ENCODE measurements at regions not wholly inside any gene's neighbourhood (a gene's known extent, or its start where the extent isn't known, plus 50 kb on each side); places are given as distances from the start of the nearest gene placed in this dataset.

DNA sequence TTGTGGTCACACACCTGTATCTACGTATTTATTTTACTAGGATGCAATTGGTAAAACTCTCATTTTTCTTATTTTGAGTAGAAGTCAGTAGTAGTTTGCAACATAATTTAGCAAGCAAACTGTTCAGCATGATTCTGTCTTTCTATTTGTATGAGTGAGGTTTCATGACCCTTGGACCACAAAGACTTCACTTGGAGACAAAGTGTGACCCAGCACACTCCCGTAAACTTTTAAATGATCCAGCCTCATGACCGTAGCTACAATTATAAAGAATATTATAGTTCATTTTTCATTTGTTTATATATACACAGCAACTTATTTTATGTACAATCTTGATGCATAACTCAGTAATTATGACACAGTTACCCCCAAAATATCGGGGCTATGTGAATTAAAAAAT is 86.5 kb downstream of the ERCC5 start:
- TF ChIP-seq, protein P1, sequence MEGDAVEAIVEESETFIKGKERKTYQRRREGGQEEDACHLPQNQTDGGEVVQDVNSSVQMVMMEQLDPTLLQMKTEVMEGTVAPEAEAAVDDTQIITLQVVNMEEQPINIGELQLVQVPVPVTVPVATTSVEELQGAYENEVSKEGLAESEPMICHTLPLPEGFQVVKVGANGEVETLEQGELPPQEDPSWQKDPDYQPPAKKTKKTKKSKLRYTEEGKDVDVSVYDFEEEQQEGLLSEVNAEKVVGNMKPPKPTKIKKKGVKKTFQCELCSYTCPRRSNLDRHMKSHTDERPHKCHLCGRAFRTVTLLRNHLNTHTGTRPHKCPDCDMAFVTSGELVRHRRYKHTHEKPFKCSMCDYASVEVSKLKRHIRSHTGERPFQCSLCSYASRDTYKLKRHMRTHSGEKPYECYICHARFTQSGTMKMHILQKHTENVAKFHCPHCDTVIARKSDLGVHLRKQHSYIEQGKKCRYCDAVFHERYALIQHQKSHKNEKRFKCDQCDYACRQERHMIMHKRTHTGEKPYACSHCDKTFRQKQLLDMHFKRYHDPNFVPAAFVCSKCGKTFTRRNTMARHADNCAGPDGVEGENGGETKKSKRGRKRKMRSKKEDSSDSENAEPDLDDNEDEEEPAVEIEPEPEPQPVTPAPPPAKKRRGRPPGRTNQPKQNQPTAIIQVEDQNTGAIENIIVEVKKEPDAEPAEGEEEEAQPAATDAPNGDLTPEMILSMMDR (IDR thresholded peaks at IDR 0.05; ENCODE audit: poor library complexity, severe bottlenecking), result no peak
- no peak for TF ChIP-seq TAF1 (IDR thresholded peaks at IDR 0.05; ENCODE audit: low read depth)
- no peak for TF ChIP-seq RAD21 (conservative IDR thresholded peaks at IDR 0.05)
- no peak for TF ChIP-seq EZH2 (IDR thresholded peaks at IDR 0.05; ENCODE audit: borderline replicate concordance, insufficient read depth, low read length, poor library complexity, severe bottlenecking)
- TF ChIP-seq POLR2AphosphoS5 (IDR thresholded peaks at IDR 0.05), result no peak
- TF ChIP-seq EP300 (conservative IDR thresholded peaks at IDR 0.05; ENCODE audit: poor library complexity, severe bottlenecking), result no peak
- no peak for TF ChIP-seq SMC3 (conservative IDR thresholded peaks at IDR 0.05; ENCODE audit: poor library complexity)
- TF ChIP-seq, protein P2, sequence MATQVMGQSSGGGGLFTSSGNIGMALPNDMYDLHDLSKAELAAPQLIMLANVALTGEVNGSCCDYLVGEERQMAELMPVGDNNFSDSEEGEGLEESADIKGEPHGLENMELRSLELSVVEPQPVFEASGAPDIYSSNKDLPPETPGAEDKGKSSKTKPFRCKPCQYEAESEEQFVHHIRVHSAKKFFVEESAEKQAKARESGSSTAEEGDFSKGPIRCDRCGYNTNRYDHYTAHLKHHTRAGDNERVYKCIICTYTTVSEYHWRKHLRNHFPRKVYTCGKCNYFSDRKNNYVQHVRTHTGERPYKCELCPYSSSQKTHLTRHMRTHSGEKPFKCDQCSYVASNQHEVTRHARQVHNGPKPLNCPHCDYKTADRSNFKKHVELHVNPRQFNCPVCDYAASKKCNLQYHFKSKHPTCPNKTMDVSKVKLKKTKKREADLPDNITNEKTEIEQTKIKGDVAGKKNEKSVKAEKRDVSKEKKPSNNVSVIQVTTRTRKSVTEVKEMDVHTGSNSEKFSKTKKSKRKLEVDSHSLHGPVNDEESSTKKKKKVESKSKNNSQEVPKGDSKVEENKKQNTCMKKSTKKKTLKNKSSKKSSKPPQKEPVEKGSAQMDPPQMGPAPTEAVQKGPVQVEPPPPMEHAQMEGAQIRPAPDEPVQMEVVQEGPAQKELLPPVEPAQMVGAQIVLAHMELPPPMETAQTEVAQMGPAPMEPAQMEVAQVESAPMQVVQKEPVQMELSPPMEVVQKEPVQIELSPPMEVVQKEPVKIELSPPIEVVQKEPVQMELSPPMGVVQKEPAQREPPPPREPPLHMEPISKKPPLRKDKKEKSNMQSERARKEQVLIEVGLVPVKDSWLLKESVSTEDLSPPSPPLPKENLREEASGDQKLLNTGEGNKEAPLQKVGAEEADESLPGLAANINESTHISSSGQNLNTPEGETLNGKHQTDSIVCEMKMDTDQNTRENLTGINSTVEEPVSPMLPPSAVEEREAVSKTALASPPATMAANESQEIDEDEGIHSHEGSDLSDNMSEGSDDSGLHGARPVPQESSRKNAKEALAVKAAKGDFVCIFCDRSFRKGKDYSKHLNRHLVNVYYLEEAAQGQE (IDR thresholded peaks at IDR 0.05; ENCODE audit: borderline replicate concordance), result no peak
